ENCODE measurements at regions not wholly inside any gene's neighbourhood (a gene's known extent, or its start where the extent isn't known, plus 50 kb on each side); places are given as distances from the start of the nearest gene placed in this dataset.

- no peak for DNase-seq
These were observed 773.3 kb downstream of the PDCD6IP start for GRCh38 chr3:34571714-34572113.

GRCh38 chr3:34575776-34576175, 777.3 kb downstream of the PDCD6IP start:
- Histone ChIP-seq H3K4me1 (no peaks in the 10 kb centered on the region), H3K9me3 (no peaks in the 10 kb centered on the region), H3K27ac (no peak overlapping the region), H3K36me3 (ENCODE audit: insufficient read depth in 1 of 2, low read depth in 1 of 2) (no peaks in the 10 kb centered on the region), H3K27me3 (ENCODE audit: insufficient read depth in 3 of 3, low read length in 2 of 3) (no peaks in the 10 kb centered on the region), H3K4me3 (no peak overlapping the region)
- DNase-seq (no peak), ATAC-seq (no peak)
- TF ChIP-seq CTCF (IDR thresholded peaks at IDR 0.05), result no peak
- 36 to 46% (median 39%) methylated on average over 3 of the region's 3 CpGs for WGBS, 3 donors
- intact Hi-C loops (cut with DNase I), result no loop called here

More at GRCh38 chr3:34571714-34572113, 773.3 kb downstream of the PDCD6IP start:
- intact Hi-C loops (cut with DNase I), result no loop called here
- Histone ChIP-seq H3K27ac (no peak overlapping the region), H3K36me3 (ENCODE audit: insufficient read depth in 1 of 2, low read depth in 1 of 2) (no peaks in the 10 kb centered on the region), H3K9me3 (no peaks in the 10 kb centered on the region), H3K4me1 (no peaks in the 10 kb centered on the region), H3K4me3 (no peak overlapping the region), H3K27me3 (ENCODE audit: insufficient read depth in 3 of 3, low read length in 2 of 3) (no peaks in the 10 kb centered on the region)
- no peak for ATAC-seq
- 94 to 98% (median 97%) methylated on average over 1 of the region's 1 CpG for WGBS, 3 donors
- TF ChIP-seq CTCF (IDR thresholded peaks at IDR 0.05), result no peak

GRCh38 chr3:34582055-34582454, 783.6 kb downstream of the PDCD6IP start:
- no peak for TF ChIP-seq CTCF (IDR thresholded peaks at IDR 0.05)
- no peaks in the 10 kb centered on the region for H3K9me3 ChIP-seq
- no peaks in the 10 kb centered on the region for H3K27me3 ChIP-seq (ENCODE audit: insufficient read depth in 3 of 3, low read length in 2 of 3)
- no peak overlapping the region for H3K4me3 ChIP-seq
- no peak overlapping the region for H3K27ac ChIP-seq
- no peaks in the 10 kb centered on the region for H3K36me3 ChIP-seq (ENCODE audit: insufficient read depth in 1 of 2, low read depth in 1 of 2)
- no peak for DNase-seq
- no peaks in the 10 kb centered on the region for H3K4me1 ChIP-seq
- ATAC-seq, result no peak
- intact Hi-C loops (cut with DNase I), result no loop called here

GRCh38 chr3:34583451-34583850, 785.0 kb downstream of the PDCD6IP start:
- Histone ChIP-seq H3K9me3 (no peaks in the 10 kb centered on the region), H3K36me3 (ENCODE audit: insufficient read depth in 1 of 2, low read depth in 1 of 2) (no peaks in the 10 kb centered on the region), H3K4me1 (no peaks in the 10 kb centered on the region), H3K27me3 (ENCODE audit: insufficient read depth in 3 of 3, low read length in 2 of 3) (no peaks in the 10 kb centered on the region), H3K27ac (no peak overlapping the region), H3K4me3 (no peak overlapping the region)
- ATAC-seq (no peak), DNase-seq (no peak)
- 59 to 64% (median 60%) methylated on average over 2 of the region's 2 CpGs for WGBS, 3 donors
- intact Hi-C loops (cut with DNase I), result no loop called here
- no peak for TF ChIP-seq CTCF (IDR thresholded peaks at IDR 0.05)

GRCh38 chr3:34584971-34585370, 786.5 kb downstream of the PDCD6IP start:
- no peak for TF ChIP-seq CTCF (IDR thresholded peaks at IDR 0.05)
- Histone ChIP-seq H3K9me3 (peaks cover 5% of the 10 kb centered on the region), H3K27ac (no peak overlapping the region), H3K4me1 (no peaks in the 10 kb centered on the region), H3K27me3 (ENCODE audit: insufficient read depth in 3 of 3, low read length in 2 of 3) (no peaks in the 10 kb centered on the region), H3K4me3 (no peak overlapping the region), H3K36me3 (ENCODE audit: insufficient read depth in 1 of 2, low read depth in 1 of 2) (no peaks in the 10 kb centered on the region)
- no peak for ATAC-seq
- WGBS, 3 donors, result 52 to 76% (median 63%) methylated on average over 1 of the region's 1 CpG
- intact Hi-C loops (cut with DNase I), result no loop called here
- no peak for DNase-seq
